Muscle layer of duodenum (tissue), 2 donors: ENCODE measurements at regions not wholly inside any gene's neighbourhood (a gene's known extent, or its start where the extent isn't known, plus 50 kb on each side); places are given as distances from the start of the nearest gene placed in this dataset.
A peak's percentile ranks its signal among the peaks of the same experiment; 100 is the strongest.
"Not testable (repeated sequence)": the region's sequence is repeated elsewhere in the genome, so short reads cannot be mapped to it uniquely, and the experiment has no call there.

Experiments used
- H3K27ac ChIP-seq: one replicate; pipeline ENCODE4 v1.7.0; 2013; ENCODE audit warnings: mild to moderate bottlenecking, low read length
- H3K27me3 ChIP-seq: one replicate; pipeline ENCODE4 v1.7.0; 2013; ENCODE audit warnings: low read depth, mild to moderate bottlenecking, control low read depth, low read length
- H3K36me3 ChIP-seq, 2 donors: one replicate each; pipeline ENCODE4 v1.7.0; 2013; ENCODE audit warnings: low read length in 2 of 2, control low read depth in 1 of 2, mild to moderate bottlenecking in 1 of 2; ENCODE audit not compliant: insufficient read depth in 2 of 2, control insufficient read depth in 1 of 2
- H3K4me1 ChIP-seq, 2 donors: one replicate each; pipeline ENCODE4 v1.7.0; 2013; ENCODE audit warnings: low read length in 2 of 2, mild to moderate bottlenecking in 2 of 2, control low read depth in 1 of 2, moderate library complexity in 1 of 2; ENCODE audit not compliant: insufficient read depth in 2 of 2, control insufficient read depth in 1 of 2
- H3K4me3 ChIP-seq, 2 donors: one replicate each; pipeline ENCODE4 v1.7.0; 2013; ENCODE audit warnings: low read length in 2 of 2, low read depth in 1 of 2, mild to moderate bottlenecking in 1 of 2
- H3K9me3 ChIP-seq, 2 donors: one replicate each; pipeline ENCODE4 v1.7.0; 2013; ENCODE audit warnings: low read length in 2 of 2, control low read depth in 1 of 2, mild to moderate bottlenecking in 1 of 2; ENCODE audit not compliant: control insufficient read depth in 1 of 2
- donor health status: healthy.

GRCh38 chr16:29291329-29292271, 114.9 kb downstream of the NPIPB11 start:
- not testable (repeated sequence) for H3K27me3 ChIP-seq, H3K36me3 ChIP-seq, H3K4me3 ChIP-seq, H3K9me3 ChIP-seq, H3K27ac ChIP-seq
- peaks cover 8 to 37% of the 10 kb centered on the region in 2 donors for H3K4me1 ChIP-seq

- no peaks in the 10 kb centered on the region for H3K27me3 ChIP-seq
- H3K36me3 ChIP-seq = no peaks in the 10 kb centered on the region
- peaks cover 8 to 37% of the 10 kb centered on the region in 2 donors for H3K4me1 ChIP-seq
- no peak overlapping the region for H3K27ac ChIP-seq
- peak overlapping the region in 1 of 2 donors; percentile 48 for H3K4me3 ChIP-seq
- no peaks in the 10 kb centered on the region for H3K9me3 ChIP-seq
Observed at GRCh38 chr16:29290631-29291247, 115.8 kb downstream of the NPIPB11 start.

GRCh38 chr16:29289516-29290239, 116.8 kb downstream of the NPIPB11 start:
- not testable (repeated sequence) for H3K27ac ChIP-seq, H3K36me3 ChIP-seq, H3K9me3 ChIP-seq, H3K27me3 ChIP-seq
- Histone ChIP-seq H3K4me3 (peak overlapping the region in 1 of 2 donors; percentile 48), H3K4me1 (peaks cover 8 to 37% of the 10 kb centered on the region in 2 donors)

- H3K36me3 ChIP-seq, H3K27me3 ChIP-seq, H3K9me3 ChIP-seq, H3K4me3 ChIP-seq: not testable (repeated sequence)
- Histone ChIP-seq H3K27ac (peak overlapping the region; percentile 31), H3K4me1 (peaks cover 8 to 37% of the 10 kb centered on the region in 2 donors)
Observed at GRCh38 chr16:29288711-29289474, 117.6 kb downstream of the NPIPB11 start.

GRCh38 chr16:29287871-29288535, 118.5 kb downstream of the NPIPB11 start:
- H3K27me3 ChIP-seq, H3K27ac ChIP-seq, H3K4me3 ChIP-seq, H3K36me3 ChIP-seq, H3K9me3 ChIP-seq: not testable (repeated sequence)
- peaks cover 8 to 37% of the 10 kb centered on the region in 2 donors for H3K4me1 ChIP-seq

DNA sequence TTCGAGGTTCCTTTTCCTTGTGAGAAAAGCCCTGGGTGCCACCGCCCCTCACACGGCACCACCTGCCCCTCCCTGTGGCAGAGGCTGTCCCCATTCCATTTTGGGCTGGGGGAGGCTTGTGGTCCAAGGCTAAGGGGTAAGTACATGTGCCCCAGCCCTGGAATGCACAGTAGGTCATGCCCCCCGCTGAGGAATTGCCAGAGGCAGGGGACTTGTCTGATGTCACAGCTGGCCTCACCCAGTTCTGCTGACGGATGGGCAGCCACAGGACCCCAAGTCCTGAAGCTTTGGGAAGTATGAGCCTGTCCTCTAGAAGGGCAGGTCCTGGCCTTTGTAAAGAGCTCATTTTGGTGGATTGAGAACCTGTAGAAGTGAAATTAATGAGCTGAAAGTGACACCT, 119.3 kb downstream of the NPIPB11 start:
- not testable (repeated sequence) for H3K27me3 ChIP-seq, H3K4me3 ChIP-seq, H3K36me3 ChIP-seq, H3K9me3 ChIP-seq, H3K27ac ChIP-seq
- peaks cover 8 to 37% of the 10 kb centered on the region in 2 donors for H3K4me1 ChIP-seq

GRCh38 chr16:29286796-29287195, 119.7 kb downstream of the NPIPB11 start:
- not testable (repeated sequence) for H3K36me3 ChIP-seq, H3K9me3 ChIP-seq, H3K27ac ChIP-seq, H3K4me3 ChIP-seq, H3K27me3 ChIP-seq
- peaks cover 7 to 33% of the 10 kb centered on the region in 2 donors for H3K4me1 ChIP-seq

DNA sequence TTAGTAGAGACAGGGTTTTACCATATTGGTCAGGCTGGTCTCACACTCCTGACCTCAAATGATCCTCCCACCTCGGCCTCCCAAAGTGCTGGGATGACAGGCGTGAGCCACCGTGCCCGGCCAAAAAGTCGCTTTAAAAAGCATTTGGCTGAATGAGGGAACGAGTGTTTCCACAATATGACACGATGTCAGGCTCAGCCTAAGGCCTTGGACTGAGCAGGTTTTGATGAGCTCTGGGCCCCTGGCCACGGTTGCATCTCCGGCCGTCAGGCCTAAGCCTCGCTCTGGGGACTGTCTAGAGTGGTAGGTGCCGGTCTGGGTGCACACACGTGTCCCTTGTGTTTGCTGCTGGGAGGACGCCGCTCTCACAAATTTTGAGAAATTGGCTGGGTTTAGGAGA, 120.3 kb downstream of the NPIPB11 start:
- H3K9me3 ChIP-seq, H3K27ac ChIP-seq: not testable (repeated sequence)

DNA sequence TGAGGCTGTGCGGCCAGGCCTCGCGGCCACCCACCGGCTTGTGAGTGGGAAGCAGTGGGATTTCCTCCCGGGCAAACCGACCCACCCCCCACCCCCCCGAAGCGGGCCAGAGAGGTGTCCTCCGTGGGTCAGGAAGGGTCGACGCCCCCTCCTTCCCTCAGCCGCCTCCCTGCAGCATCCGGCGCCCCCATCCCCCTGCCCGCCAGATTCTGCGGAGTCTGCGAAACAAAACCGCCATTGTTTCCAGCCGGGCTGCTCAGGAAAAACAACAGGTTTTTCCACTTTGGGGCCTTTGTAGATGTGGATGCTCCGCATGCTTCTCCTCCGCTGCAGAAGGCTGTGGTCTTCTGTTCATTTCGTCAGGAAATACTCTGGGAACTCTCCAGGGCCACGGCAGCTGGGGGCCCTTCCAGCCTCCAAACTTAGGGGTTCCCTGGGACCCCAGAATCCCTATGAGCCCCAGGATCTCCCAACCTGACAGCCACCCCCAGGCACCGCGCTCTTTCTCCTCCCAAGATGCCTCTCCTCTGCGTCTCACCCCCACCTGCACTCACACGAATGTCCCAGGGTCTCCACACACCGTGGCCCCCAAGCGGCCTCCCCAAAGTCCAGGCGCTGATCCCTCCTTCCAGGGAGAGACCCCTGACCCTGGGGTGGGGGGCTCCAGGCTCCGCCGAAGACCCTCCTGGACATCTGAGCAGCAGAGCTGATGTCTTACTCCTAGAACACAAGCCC, 121.2 kb downstream of the NPIPB11 start:
- H3K4me1 ChIP-seq = peaks cover 3 to 22% of the 10 kb centered on the region in 2 donors
- H3K36me3 ChIP-seq, H3K27ac ChIP-seq, H3K27me3 ChIP-seq, H3K4me3 ChIP-seq, H3K9me3 ChIP-seq: not testable (repeated sequence)

More for the DNA sequence above, 120.3 kb downstream of the NPIPB11 start:
- H3K4me1 ChIP-seq = peaks cover 3 to 27% of the 10 kb centered on the region in 2 donors
- H3K4me3 ChIP-seq, H3K36me3 ChIP-seq, H3K27me3 ChIP-seq: not testable (repeated sequence)

DNA sequence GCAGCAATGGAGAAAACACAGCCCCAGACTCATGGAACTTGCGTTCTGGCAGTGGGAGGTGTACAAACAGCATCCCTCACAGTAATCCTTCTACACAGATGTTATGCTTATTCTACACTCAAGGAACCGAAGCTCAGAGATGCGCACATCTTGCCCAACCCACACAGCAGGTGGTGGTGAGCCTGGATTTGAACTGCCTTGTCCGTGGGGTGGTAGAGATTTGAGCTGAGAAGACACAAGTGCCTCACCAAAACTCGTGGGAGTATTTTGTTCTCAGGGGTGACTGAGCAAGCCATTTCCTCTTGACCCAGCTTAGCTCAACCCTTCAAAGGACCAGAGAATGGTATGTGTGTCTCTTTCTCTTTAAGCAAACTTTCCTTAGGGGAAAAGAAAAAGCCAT, 121.8 kb downstream of the NPIPB11 start:
- not testable (repeated sequence) for H3K27me3 ChIP-seq, H3K36me3 ChIP-seq, H3K4me3 ChIP-seq, H3K27ac ChIP-seq, H3K9me3 ChIP-seq
- H3K4me1 ChIP-seq = peaks cover 3 to 19% of the 10 kb centered on the region in 2 donors
